Stomach (tissue), 4 donors: ENCODE measurements at regions not wholly inside any gene's neighbourhood (a gene's known extent, or its start where the extent isn't known, plus 50 kb on each side); places are given as distances from the start of the nearest gene placed in this dataset.

Experiments used
- POLR2AphosphoS5 ChIP-seq, 3 donors: sonication (generic); formaldehyde crosslinking; IDR thresholded peaks; one replicate each; pipeline ENCODE4 v1.6.1; 2016; ENCODE audit warnings: antibody characterized with exemption in 3 of 3
- TF ChIP-seq, protein P1 (sequence below), 7 experiments: fragments of 450-650 bp in 4 of 7; fragments of 200-600 bp in 3 of 7; sonication (generic) in 3 of 7; IDR thresholded peaks; one replicate each; pipeline ENCODE4 v1.5.1; 2016 to 2019; ENCODE audit warnings: antibody characterized with exemption in 7 of 7, control low read depth in 2 of 7, mild to moderate bottlenecking in 1 of 7

DNA sequence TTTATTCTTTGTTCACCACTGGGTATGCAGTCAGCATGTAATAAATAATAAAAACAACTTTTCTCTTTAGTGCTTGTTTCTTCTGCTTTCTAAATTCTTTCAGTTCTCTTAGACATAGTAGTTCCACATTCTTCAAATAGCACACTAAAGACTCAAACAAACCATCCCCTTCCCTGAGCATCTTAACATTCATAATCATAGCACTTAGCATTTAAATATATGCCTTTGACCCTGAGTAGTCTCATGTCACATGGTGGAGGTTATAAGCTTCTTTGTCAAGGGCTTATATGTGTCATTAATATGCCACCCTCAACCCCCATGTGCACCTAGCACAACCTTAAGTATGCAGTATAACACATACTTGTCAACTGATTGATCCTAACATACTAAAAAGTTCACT, 212.7 kb downstream of the PHLDA1 start:
- TF ChIP-seq, protein P1, sequence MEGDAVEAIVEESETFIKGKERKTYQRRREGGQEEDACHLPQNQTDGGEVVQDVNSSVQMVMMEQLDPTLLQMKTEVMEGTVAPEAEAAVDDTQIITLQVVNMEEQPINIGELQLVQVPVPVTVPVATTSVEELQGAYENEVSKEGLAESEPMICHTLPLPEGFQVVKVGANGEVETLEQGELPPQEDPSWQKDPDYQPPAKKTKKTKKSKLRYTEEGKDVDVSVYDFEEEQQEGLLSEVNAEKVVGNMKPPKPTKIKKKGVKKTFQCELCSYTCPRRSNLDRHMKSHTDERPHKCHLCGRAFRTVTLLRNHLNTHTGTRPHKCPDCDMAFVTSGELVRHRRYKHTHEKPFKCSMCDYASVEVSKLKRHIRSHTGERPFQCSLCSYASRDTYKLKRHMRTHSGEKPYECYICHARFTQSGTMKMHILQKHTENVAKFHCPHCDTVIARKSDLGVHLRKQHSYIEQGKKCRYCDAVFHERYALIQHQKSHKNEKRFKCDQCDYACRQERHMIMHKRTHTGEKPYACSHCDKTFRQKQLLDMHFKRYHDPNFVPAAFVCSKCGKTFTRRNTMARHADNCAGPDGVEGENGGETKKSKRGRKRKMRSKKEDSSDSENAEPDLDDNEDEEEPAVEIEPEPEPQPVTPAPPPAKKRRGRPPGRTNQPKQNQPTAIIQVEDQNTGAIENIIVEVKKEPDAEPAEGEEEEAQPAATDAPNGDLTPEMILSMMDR (IDR thresholded peaks at IDR 0.05) = no peak
- no peak for TF ChIP-seq POLR2AphosphoS5 (IDR thresholded peaks at IDR 0.05)
